Kidney (tissue), 13 donors: ENCODE measurements at regions not wholly inside any gene's neighbourhood (a gene's known extent, or its start where the extent isn't known, plus 50 kb on each side); places are given as distances from the start of the nearest gene placed in this dataset.

ENCODE experiments used
- DNase-seq, 5 donors: peaks; one replicate each; pipeline ENCODE4 v3.0.0-alpha.2; 2013 to 2020
- FAIRE-seq: peaks from 2 replicates; lab custom pipeline; 2012; peaks lifted over from hg19 to GRCh38; lab: Jason Lieb, UNC
- H3K27ac ChIP-seq, 2 donors: one replicate each; pipeline ENCODE4 v1.7.0; 2013; ENCODE audit warnings: low read depth in 2 of 2, low read length in 2 of 2, inconsistent platforms in 1 of 2
- H3K27me3 ChIP-seq: one replicate; pipeline ENCODE4 v1.7.1; 2013; ENCODE audit warnings: low read length, inconsistent platforms; ENCODE audit not compliant: control insufficient read depth, insufficient read depth
- H3K36me3 ChIP-seq, 3 donors: one replicate each; pipeline versions ENCODE4 v1.7.0 to v1.7.1; 2013; ENCODE audit warnings: low read length in 3 of 3, control low read depth in 1 of 3, inconsistent platforms in 1 of 3; ENCODE audit not compliant: insufficient read depth in 3 of 3, control insufficient read depth in 2 of 3
- H3K4me1 ChIP-seq, 3 donors: one replicate each; pipeline versions ENCODE4 v1.7.0 to v1.7.1; 2013; ENCODE audit warnings: low read length in 3 of 3, inconsistent platforms in 1 of 3, low read depth in 1 of 3; ENCODE audit not compliant: control insufficient read depth in 2 of 3, insufficient read depth in 2 of 3
- H3K4me3 ChIP-seq, 3 donors: one replicate each; pipeline versions ENCODE4 v1.7.0 to v1.8.1; 2013; ENCODE audit warnings: low read length in 3 of 3, control low read depth in 1 of 3, inconsistent platforms in 1 of 3
- H3K9ac ChIP-seq, 3 donors: one replicate each; pipeline versions ENCODE4 v1.7.0 to v1.7.1; 2013; ENCODE audit warnings: low read length in 3 of 3, control low read depth in 1 of 3, inconsistent platforms in 1 of 3
- H3K9me3 ChIP-seq, 3 donors: one replicate each; pipeline versions ENCODE4 v1.7.0 to v1.7.1; 2013; ENCODE audit warnings: low read length in 3 of 3, control low read depth in 1 of 3, inconsistent platforms in 1 of 3; ENCODE audit not compliant: control insufficient read depth in 2 of 3, insufficient read depth in 1 of 3
- CTCF ChIP-seq: IDR thresholded peaks from 3 replicates; pipeline ENCODE4 v1.5.1; 2012; ENCODE audit warnings: mild to moderate bottlenecking, moderate library complexity, borderline replicate concordance; ENCODE audit not compliant: insufficient read depth; ENCODE audit errors: extremely low read depth
- intact Hi-C: fragments of 100-400 bp; cut with DNase I; formaldehyde crosslinking; loops from one replicate; pipeline ENCODE4 v1.11.1; 2022
- donor health status: control.
- donor health status: control.
- donor health status: control.
- donor health status: control.
- donor health status: control.
- donor health status: DM: yes; HTN: yes; CAD: no.
- donor health status: Normal renal cell carcinoma (clear cell type).

GRCh38 chr10:36019749-36020148 is 377.7 kb upstream of the FZD8 start:
- H3K4me3 ChIP-seq = no peak overlapping the region
- no peaks in the 10 kb centered on the region for H3K9me3 ChIP-seq
- H3K27me3 ChIP-seq = no peaks in the 10 kb centered on the region
- no peaks in the 10 kb centered on the region for H3K36me3 ChIP-seq
- intact Hi-C loops = no loop called here
- no peak for TF ChIP-seq CTCF
- no peak overlapping the region for H3K27ac ChIP-seq
- FAIRE-seq = no peak
- no peaks in the 10 kb centered on the region for H3K4me1 ChIP-seq
- DNase-seq = no peak
- H3K9ac ChIP-seq = no peak overlapping the region

- H3K9me3 ChIP-seq = no peaks in the 10 kb centered on the region
- intact Hi-C loops = no loop called here
- no peaks in the 10 kb centered on the region for H3K36me3 ChIP-seq
- no peak for TF ChIP-seq CTCF
- no peaks in the 10 kb centered on the region for H3K4me1 ChIP-seq
- no peaks in the 10 kb centered on the region for H3K27me3 ChIP-seq
- FAIRE-seq (no peak), DNase-seq (no peak)
- no peak overlapping the region for H3K4me3 ChIP-seq
- H3K27ac ChIP-seq = no peak overlapping the region
- H3K9ac ChIP-seq = no peak overlapping the region
Measured at GRCh38 chr10:36018996-36019395, 376.9 kb upstream of the FZD8 start.

- no peak overlapping the region for H3K27ac ChIP-seq
- no peaks in the 10 kb centered on the region for H3K36me3 ChIP-seq
- DNase-seq = no peak
- TF ChIP-seq CTCF = no peak
- no peaks in the 10 kb centered on the region for H3K27me3 ChIP-seq
- no peak overlapping the region for H3K4me3 ChIP-seq
- H3K9me3 ChIP-seq = no peaks in the 10 kb centered on the region
- FAIRE-seq = no peak
- H3K9ac ChIP-seq = no peak overlapping the region
- no peaks in the 10 kb centered on the region for H3K4me1 ChIP-seq
- intact Hi-C loops = no loop called here
Measured at GRCh38 chr10:36017137-36017536, 375.0 kb upstream of the FZD8 start.

- Histone ChIP-seq H3K27ac (no peak overlapping the region), H3K9me3 (no peaks in the 10 kb centered on the region), H3K4me3 (no peak overlapping the region), H3K4me1 (no peaks in the 10 kb centered on the region), H3K27me3 (no peaks in the 10 kb centered on the region), H3K36me3 (no peaks in the 10 kb centered on the region), H3K9ac (no peak overlapping the region)
- no peak for TF ChIP-seq CTCF
- DNase-seq = no peak
- no peak for FAIRE-seq
- intact Hi-C loops = no loop called here
Measured at GRCh38 chr10:36007369-36007768, 365.3 kb upstream of the FZD8 start.
